Stimulated activated CD4-positive, alpha-beta T cell treated with anti-CD3 and anti-CD28 coated beads, TNF-alpha, amount 100 ng/mL, for 1 hour (primary cell): ENCODE measurements at regions not wholly inside any gene's neighbourhood (a gene's known extent, or its start where the extent isn't known, plus 50 kb on each side); places are given as distances from the start of the nearest gene placed in this dataset.

Experiments
- DNase-seq, 3 donors: peaks; one replicate each; pipeline ENCODE4 v3.0.0-alpha.2; 2020; ENCODE audit warnings: low read depth in 3 of 3, low spot score in 1 of 3

GRCh38 chr9:80437091-80437640 lies 865.4 kb downstream of the TLE4 start:
- no peak for DNase-seq

GRCh38 chr9:80435591-80435990 lies 863.8 kb downstream of the TLE4 start:
- no peak for DNase-seq

- DNase-seq = no peak
Observed at GRCh38 chr9:80426992-80427391, 855.2 kb downstream of the TLE4 start.

- DNase-seq = no peak
Observed at GRCh38 chr9:80417211-80417773, 845.5 kb downstream of the TLE4 start.

GRCh38 chr9:80410106-80410505 lies 838.3 kb downstream of the TLE4 start:
- no peak for DNase-seq

GRCh38 chr9:80407220-80407619 lies 835.5 kb downstream of the TLE4 start:
- DNase-seq = no peak

GRCh38 chr9:80401243-80401642 lies 829.5 kb downstream of the TLE4 start:
- DNase-seq = no peak

GRCh38 chr9:80400624-80401230 lies 829.0 kb downstream of the TLE4 start:
- no peak for DNase-seq

GRCh38 chr9:80399606-80400005 lies 827.8 kb downstream of the TLE4 start:
- DNase-seq = no peak

GRCh38 chr9:80387828-80388227 lies 816.1 kb downstream of the TLE4 start:
- DNase-seq = no peak

GRCh38 chr9:80385246-80385645 lies 813.5 kb downstream of the TLE4 start:
- DNase-seq = no peak

- no peak for DNase-seq
Observed at GRCh38 chr9:80383331-80383730, 811.6 kb downstream of the TLE4 start.

- DNase-seq = no peak
Observed at GRCh38 chr9:80382211-80382891, 810.6 kb downstream of the TLE4 start.

GRCh38 chr9:80380301-80380700 lies 808.5 kb downstream of the TLE4 start:
- no peak for DNase-seq

- no peak for DNase-seq
Observed at GRCh38 chr9:80378669-80379293, 807.0 kb downstream of the TLE4 start.

- no peak for DNase-seq
Observed at GRCh38 chr9:80376180-80376579, 804.4 kb downstream of the TLE4 start.

- no peak for DNase-seq
Observed at GRCh38 chr9:80375477-80375876, 803.7 kb downstream of the TLE4 start.

- no peak for DNase-seq
Observed at GRCh38 chr9:80369641-80370040, 797.9 kb downstream of the TLE4 start.

GRCh38 chr9:80366626-80367025 lies 794.9 kb downstream of the TLE4 start:
- no peak for DNase-seq

GRCh38 chr9:80359941-80360881 lies 788.4 kb downstream of the TLE4 start:
- DNase-seq = no peak

- DNase-seq = no peak
Observed at GRCh38 chr9:80359291-80359690, 787.5 kb downstream of the TLE4 start.
